A549 (cell line): ENCODE measurements at regions not wholly inside any gene's neighbourhood (a gene's known extent, or its start where the extent isn't known, plus 50 kb on each side); places are given as distances from the start of the nearest gene placed in this dataset.

Experiments
- BHLHE40 ChIP-seq: IDR thresholded peaks from 2 replicates; pipeline ENCODE4 v1.6.1; 2012; ENCODE audit warnings: low read depth, low read length, inconsistent platforms
- CEBPB ChIP-seq, 2 experiments: fragments of >200 bp in 1 of 2; sonication (Bioruptor Twin) in 1 of 2; formaldehyde crosslinking in 1 of 2; IDR thresholded peaks; 2 replicates each; pipeline ENCODE4 v1.6.1; 2012 to 2016
- KDM1A ChIP-seq: fragments of 200-600 bp; sonication (generic); IDR thresholded peaks from 2 replicates; pipeline ENCODE4 v1.6.1; 2016; ENCODE audit warnings: low read depth, mild to moderate bottlenecking
- MAFK ChIP-seq: fragments of 450-650 bp; IDR thresholded peaks from 2 replicates; pipeline ENCODE4 v1.6.1; 2014; ENCODE audit not compliant: partially characterized antibody
- MAZ ChIP-seq: fragments of 150-350 bp; IDR thresholded peaks from 2 replicates; pipeline ENCODE4 v1.6.1; 2014; ENCODE audit warnings: antibody characterized with exemption, low read depth, low read length, borderline replicate concordance
- NR3C1 ChIP-seq: fragments of >200 bp; sonication (Bioruptor Twin); formaldehyde crosslinking; IDR thresholded peaks from 3 replicates; pipeline ENCODE4 v1.6.1; 2017
- POLR2A ChIP-seq: IDR thresholded peaks from 2 replicates; pipeline ENCODE4 v1.6.1; 2012; ENCODE audit warnings: mild to moderate bottlenecking, low read length
- RAD21 ChIP-seq, 2 experiments: fragments of >200 bp in 1 of 2; sonication (Bioruptor Twin) in 1 of 2; formaldehyde crosslinking in 1 of 2; IDR thresholded peaks in 1 of 2; conservative IDR thresholded peaks in 1 of 2; 2 replicates in 1 of 2; 3 replicates in 1 of 2; pipeline ENCODE4 v1.6.1; 2012 to 2018; ENCODE audit warnings: inconsistent platforms in 1 of 2
- RCOR1 ChIP-seq: fragments of 150-350 bp; IDR thresholded peaks from 2 replicates; pipeline ENCODE4 v1.6.1; 2014; ENCODE audit warnings: antibody characterized with exemption, low read length, low read depth
- RFX5 ChIP-seq: fragments of 450-650 bp; IDR thresholded peaks from 2 replicates; pipeline ENCODE4 v1.7.1; 2014; ENCODE audit warnings: antibody characterized with exemption, mild to moderate bottlenecking, moderate library complexity
- TF ChIP-seq, protein P1 (sequence below): fragments of >200 bp; sonication (Bioruptor Twin); formaldehyde crosslinking; IDR thresholded peaks from 3 replicates; pipeline ENCODE4 v1.5.1; 2016

DNA sequence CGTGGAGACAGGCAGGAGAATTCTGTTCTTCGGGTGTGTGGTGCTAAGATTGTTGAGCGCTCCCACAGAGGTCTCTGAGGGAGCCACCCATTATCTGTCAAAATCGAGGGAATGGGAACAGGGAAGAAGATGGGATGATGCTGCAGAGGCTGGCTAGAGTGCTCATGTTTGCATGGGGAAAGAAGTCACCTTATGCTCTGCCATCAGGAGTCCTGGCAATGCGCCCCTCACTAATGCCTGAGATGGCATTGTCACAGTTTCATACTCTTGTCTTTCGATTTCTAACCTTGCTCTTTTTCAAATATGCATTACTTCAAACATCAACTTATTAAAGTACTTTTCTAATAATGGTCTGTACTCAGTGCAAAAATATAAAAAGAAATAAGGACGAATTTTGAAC, 463.3 kb upstream of the CELF4 start:
- TF ChIP-seq POLR2A (no peak), BHLHE40 (no peak), KDM1A (no peak), CEBPB (IDR thresholded peaks at IDR 0.05) (no peak), NR3C1 (no peak), MAZ (no peak), RAD21 (conservative IDR thresholded peaks at IDR 0.05 in 1 of 2, IDR thresholded peaks at IDR 0.05 in 1 of 2) (no peak), RFX5 (no peak), MAFK (no peak), RCOR1 (no peak)
- TF ChIP-seq, protein P1, sequence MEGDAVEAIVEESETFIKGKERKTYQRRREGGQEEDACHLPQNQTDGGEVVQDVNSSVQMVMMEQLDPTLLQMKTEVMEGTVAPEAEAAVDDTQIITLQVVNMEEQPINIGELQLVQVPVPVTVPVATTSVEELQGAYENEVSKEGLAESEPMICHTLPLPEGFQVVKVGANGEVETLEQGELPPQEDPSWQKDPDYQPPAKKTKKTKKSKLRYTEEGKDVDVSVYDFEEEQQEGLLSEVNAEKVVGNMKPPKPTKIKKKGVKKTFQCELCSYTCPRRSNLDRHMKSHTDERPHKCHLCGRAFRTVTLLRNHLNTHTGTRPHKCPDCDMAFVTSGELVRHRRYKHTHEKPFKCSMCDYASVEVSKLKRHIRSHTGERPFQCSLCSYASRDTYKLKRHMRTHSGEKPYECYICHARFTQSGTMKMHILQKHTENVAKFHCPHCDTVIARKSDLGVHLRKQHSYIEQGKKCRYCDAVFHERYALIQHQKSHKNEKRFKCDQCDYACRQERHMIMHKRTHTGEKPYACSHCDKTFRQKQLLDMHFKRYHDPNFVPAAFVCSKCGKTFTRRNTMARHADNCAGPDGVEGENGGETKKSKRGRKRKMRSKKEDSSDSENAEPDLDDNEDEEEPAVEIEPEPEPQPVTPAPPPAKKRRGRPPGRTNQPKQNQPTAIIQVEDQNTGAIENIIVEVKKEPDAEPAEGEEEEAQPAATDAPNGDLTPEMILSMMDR, result no peak
